ENCODE measurements at regions not wholly inside any gene's neighbourhood (a gene's known extent, or its start where the extent isn't known, plus 50 kb on each side); places are given as distances from the start of the nearest gene placed in this dataset.
"Not testable (repeated sequence)": the region's sequence is repeated elsewhere in the genome, so short reads cannot be mapped to it uniquely, and the experiment has no call there.

- no peak for DNase-seq (ENCODE audit: low read depth)
These were observed 367.3 kb downstream of the UTRN start for GRCh38 chr6:144652292-144652891.

GRCh38 chr6:144653885-144654505 lies 368.9 kb downstream of the UTRN start:
- no peak for DNase-seq (ENCODE audit: low read depth)

- DNase-seq (ENCODE audit: low read depth), result no peak
These were observed 369.4 kb downstream of the UTRN start for GRCh38 chr6:144654506-144654905.

- no peak for DNase-seq (ENCODE audit: low read depth)
These were observed 370.2 kb downstream of the UTRN start for GRCh38 chr6:144655376-144655775.

GRCh38 chr6:144657691-144658090 lies 372.6 kb downstream of the UTRN start:
- no peak for DNase-seq (ENCODE audit: low read depth)

GRCh38 chr6:144659202-144660182 lies 374.4 kb downstream of the UTRN start:
- peak; percentile 58 for DNase-seq (ENCODE audit: low read depth)

GRCh38 chr6:144660561-144661115 lies 375.5 kb downstream of the UTRN start:
- no peak for DNase-seq (ENCODE audit: low read depth)

- DNase-seq (ENCODE audit: low read depth), result peak; percentile 86
These were observed 376.1 kb downstream of the UTRN start for GRCh38 chr6:144661116-144661806.

- DNase-seq (ENCODE audit: low read depth), result no peak
These were observed 377.8 kb downstream of the UTRN start for GRCh38 chr6:144662812-144663365.

- no peak for DNase-seq (ENCODE audit: low read depth)
These were observed 379.1 kb downstream of the UTRN start for GRCh38 chr6:144664281-144664680.

- DNase-seq (ENCODE audit: low read depth), result no peak
These were observed 379.8 kb downstream of the UTRN start for GRCh38 chr6:144664947-144665346.

GRCh38 chr6:144665932-144666450 lies 380.9 kb downstream of the UTRN start:
- DNase-seq (ENCODE audit: low read depth), result no peak

GRCh38 chr6:144666781-144667180 lies 381.6 kb downstream of the UTRN start:
- DNase-seq (ENCODE audit: low read depth), result no peak

- DNase-seq (ENCODE audit: low read depth), result no peak
These were observed 382.7 kb downstream of the UTRN start for GRCh38 chr6:144667532-144668503.

- DNase-seq (ENCODE audit: low read depth), result not testable (repeated sequence)
These were observed 385.1 kb downstream of the UTRN start for GRCh38 chr6:144670259-144670658.

- no peak for DNase-seq (ENCODE audit: low read depth)
These were observed 388.7 kb downstream of the UTRN start for GRCh38 chr6:144673807-144674206.

- peak; percentile 62 for DNase-seq (ENCODE audit: low read depth)
These were observed 390.2 kb downstream of the UTRN start for GRCh38 chr6:144675231-144675861.

- DNase-seq (ENCODE audit: low read depth), result not testable (repeated sequence)
These were observed 391.2 kb downstream of the UTRN start for GRCh38 chr6:144676310-144676709.

- DNase-seq (ENCODE audit: low read depth), result not testable (repeated sequence)
These were observed 392.1 kb downstream of the UTRN start for GRCh38 chr6:144677263-144677662.

All from RPMI7951 (cell line).